IMR-90 (cell line): ENCODE measurements at regions not wholly inside any gene's neighbourhood (a gene's known extent, or its start where the extent isn't known, plus 50 kb on each side); places are given as distances from the start of the nearest gene placed in this dataset.

ENCODE experiments used
- BHLHE40 ChIP-seq: fragments of 150-350 bp; IDR thresholded peaks from 2 replicates; pipeline ENCODE4 v1.6.1; 2016; ENCODE audit warnings: mild to moderate bottlenecking, low read depth, low read length
- CEBPB ChIP-seq: IDR thresholded peaks from 2 replicates; pipeline ENCODE4 v1.6.1; 2012; ENCODE audit warnings: low read depth, low read length, improper control_type of control experiment
- CHD1 ChIP-seq: IDR thresholded peaks from 2 replicates; pipeline ENCODE4 v1.6.1; 2012; ENCODE audit warnings: low read depth, low read length, improper control_type of control experiment
- MAZ ChIP-seq: IDR thresholded peaks from 2 replicates; pipeline ENCODE4 v1.6.1; 2012; ENCODE audit warnings: low read depth, mild to moderate bottlenecking, low read length, improper control_type of control experiment, moderate library complexity, borderline replicate concordance
- MXI1 ChIP-seq: IDR thresholded peaks from 2 replicates; pipeline ENCODE4 v1.6.1; 2012; ENCODE audit warnings: low read depth, mild to moderate bottlenecking, low read length, moderate library complexity, borderline replicate concordance
- POLR2A ChIP-seq: IDR thresholded peaks from 2 replicates; pipeline ENCODE4 v1.6.1; 2012; ENCODE audit warnings: mild to moderate bottlenecking, low read depth, low read length
- RCOR1 ChIP-seq: IDR thresholded peaks from 2 replicates; pipeline ENCODE4 v1.6.1; 2012; ENCODE audit warnings: mild to moderate bottlenecking, low read length, improper control_type of control experiment; ENCODE audit not compliant: insufficient replicate concordance
- SMC3 ChIP-seq: fragments of 150-350 bp; IDR thresholded peaks from 2 replicates; pipeline ENCODE4 v1.6.1; 2016; ENCODE audit warnings: low read depth, mild to moderate bottlenecking, antibody characterized with exemption, low read length, moderate library complexity
- USF2 ChIP-seq: fragments of 150-350 bp; IDR thresholded peaks from 2 replicates; pipeline ENCODE4 v1.6.1; 2017; ENCODE audit warnings: mild to moderate bottlenecking, antibody characterized with exemption, low read length, low read depth
- TF ChIP-seq, protein P1 (sequence below): conservative IDR thresholded peaks from 2 replicates; pipeline ENCODE4 v1.5.1; 2012; ENCODE audit warnings: mild to moderate bottlenecking, low read depth, low read length, improper control_type of control experiment
- TF ChIP-seq, protein P2 (sequence below): fragments of 150-350 bp; IDR thresholded peaks from 2 replicates; pipeline ENCODE4 v1.6.1; 2016; ENCODE audit warnings: low read depth, mild to moderate bottlenecking, low read length, moderate library complexity, borderline replicate concordance

DNA sequence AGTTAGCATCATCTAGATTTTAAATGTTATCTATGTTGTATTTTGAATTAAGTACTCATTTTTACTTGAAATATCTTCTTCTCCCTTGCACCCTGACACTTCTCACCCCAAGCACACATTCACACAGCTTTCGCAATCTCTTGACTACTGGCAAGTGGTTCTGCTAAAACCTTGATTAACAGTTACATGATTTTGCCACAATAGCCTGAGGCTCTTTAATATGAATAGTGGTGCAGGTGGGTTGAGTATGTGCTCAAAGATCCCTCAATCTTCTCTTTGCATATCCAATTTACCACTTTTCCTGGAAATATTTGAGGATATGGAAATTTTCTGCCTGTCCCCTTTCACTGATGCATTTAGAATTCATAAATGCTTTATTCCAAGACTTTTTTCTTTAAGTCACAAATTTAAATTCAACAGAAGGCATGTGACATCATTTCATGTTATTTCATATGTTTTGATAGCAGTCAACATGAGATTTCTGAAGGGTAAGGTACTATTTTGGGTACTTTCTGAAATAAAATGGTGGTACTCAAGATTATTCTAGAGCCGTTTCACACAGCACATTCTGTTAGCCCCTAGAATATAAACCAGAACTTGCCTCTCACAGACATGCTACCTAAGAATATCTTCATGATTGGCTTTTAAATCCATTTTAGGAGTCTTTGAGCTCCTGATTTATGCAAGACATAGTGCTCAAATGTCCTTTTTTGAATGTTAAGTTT, 339.7 kb downstream of the RPRM start:
- TF ChIP-seq, protein P1, sequence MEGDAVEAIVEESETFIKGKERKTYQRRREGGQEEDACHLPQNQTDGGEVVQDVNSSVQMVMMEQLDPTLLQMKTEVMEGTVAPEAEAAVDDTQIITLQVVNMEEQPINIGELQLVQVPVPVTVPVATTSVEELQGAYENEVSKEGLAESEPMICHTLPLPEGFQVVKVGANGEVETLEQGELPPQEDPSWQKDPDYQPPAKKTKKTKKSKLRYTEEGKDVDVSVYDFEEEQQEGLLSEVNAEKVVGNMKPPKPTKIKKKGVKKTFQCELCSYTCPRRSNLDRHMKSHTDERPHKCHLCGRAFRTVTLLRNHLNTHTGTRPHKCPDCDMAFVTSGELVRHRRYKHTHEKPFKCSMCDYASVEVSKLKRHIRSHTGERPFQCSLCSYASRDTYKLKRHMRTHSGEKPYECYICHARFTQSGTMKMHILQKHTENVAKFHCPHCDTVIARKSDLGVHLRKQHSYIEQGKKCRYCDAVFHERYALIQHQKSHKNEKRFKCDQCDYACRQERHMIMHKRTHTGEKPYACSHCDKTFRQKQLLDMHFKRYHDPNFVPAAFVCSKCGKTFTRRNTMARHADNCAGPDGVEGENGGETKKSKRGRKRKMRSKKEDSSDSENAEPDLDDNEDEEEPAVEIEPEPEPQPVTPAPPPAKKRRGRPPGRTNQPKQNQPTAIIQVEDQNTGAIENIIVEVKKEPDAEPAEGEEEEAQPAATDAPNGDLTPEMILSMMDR: no peak
- no peak for TF ChIP-seq BHLHE40
- TF ChIP-seq POLR2A: no peak
- TF ChIP-seq, protein P2, sequence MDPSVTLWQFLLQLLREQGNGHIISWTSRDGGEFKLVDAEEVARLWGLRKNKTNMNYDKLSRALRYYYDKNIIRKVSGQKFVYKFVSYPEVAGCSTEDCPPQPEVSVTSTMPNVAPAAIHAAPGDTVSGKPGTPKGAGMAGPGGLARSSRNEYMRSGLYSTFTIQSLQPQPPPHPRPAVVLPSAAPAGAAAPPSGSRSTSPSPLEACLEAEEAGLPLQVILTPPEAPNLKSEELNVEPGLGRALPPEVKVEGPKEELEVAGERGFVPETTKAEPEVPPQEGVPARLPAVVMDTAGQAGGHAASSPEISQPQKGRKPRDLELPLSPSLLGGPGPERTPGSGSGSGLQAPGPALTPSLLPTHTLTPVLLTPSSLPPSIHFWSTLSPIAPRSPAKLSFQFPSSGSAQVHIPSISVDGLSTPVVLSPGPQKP: no peak
- TF ChIP-seq MAZ: no peak
- TF ChIP-seq RCOR1: no peak
- no peak for TF ChIP-seq MXI1
- no peak for TF ChIP-seq CHD1
- no peak for TF ChIP-seq CEBPB
- no peak for TF ChIP-seq SMC3
- TF ChIP-seq USF2: no peak
